ENCODE measurements at regions not wholly inside any gene's neighbourhood (a gene's known extent, or its start where the extent isn't known, plus 50 kb on each side); places are given as distances from the start of the nearest gene placed in this dataset.

DNA sequence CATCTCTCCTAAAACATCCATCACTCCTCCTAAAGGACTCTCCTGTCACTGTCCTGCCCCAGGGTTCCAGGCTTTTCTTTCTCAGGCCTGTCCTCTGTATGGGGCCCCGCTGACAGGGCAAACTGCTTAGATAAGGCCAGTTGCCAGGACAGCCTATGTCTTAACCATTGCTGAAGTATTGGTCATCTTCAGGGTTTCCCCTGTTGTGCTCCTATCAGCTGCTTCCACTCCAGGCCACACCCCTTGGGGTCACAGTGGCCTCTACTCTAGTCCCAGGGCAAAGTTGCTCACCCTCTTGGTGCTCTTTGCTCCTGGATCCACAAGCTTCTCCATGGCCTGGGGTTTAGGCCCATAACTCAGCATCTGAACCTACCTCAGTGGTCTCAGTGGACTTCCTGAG lies 138.0 kb upstream of the PJA1 start:
- FAIRE-seq = no peak

- FAIRE-seq = no peak
These were observed 134.9 kb upstream of the PJA1 start for GRCh38 chrX:69299951-69300714.

DNA sequence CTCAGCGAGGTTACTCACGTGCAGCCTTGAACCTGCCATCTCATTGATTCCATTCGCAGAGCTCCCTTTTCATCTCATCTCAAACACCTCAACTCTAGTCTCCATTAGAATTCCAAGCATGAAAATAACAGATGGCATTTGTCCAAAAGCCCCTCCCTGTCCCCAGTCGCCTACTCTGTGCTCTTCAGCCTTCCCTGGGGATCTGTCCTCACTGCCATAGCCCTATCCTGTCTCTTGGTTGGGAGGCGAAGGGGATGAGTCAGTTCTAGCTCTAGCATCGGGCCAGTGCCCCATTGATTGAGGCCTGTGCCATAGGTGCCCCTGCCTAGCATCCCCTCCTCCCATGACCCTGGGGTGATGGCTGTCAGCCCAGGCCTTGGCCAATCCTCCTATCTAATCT lies 134.0 kb upstream of the PJA1 start:
- FAIRE-seq = no peak

DNA sequence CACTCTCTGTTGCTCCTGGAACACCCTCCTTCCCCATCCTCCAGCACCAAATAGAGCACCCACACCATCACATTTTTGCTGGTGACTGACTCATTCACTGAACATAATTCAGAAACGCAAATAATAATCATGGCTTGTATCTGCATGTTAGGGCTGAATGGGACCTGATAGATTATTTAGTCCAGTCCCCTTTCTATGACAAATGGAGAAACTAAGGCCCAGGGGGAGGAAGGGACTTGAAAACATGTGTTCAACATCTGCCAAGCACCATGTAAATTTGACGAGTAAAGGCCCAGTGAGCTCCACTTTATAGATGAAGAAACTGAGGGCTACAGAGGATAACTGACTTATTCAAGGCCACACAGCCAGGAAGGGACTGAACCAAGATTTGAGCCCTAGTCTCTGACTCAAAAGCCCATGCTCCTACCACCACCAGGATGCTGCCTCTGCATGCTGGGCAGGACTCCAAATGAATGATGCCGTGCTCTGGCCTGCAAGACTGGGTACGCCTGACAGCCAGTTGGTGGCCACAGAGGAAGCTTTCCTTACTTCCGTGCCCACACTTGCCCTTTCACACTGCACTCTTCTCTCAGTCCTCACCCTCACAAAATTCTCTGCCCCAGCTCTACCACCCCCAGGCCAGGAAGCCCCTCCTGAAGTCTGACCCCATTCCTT lies 133.3 kb upstream of the PJA1 start:
- FAIRE-seq = no peak

DNA sequence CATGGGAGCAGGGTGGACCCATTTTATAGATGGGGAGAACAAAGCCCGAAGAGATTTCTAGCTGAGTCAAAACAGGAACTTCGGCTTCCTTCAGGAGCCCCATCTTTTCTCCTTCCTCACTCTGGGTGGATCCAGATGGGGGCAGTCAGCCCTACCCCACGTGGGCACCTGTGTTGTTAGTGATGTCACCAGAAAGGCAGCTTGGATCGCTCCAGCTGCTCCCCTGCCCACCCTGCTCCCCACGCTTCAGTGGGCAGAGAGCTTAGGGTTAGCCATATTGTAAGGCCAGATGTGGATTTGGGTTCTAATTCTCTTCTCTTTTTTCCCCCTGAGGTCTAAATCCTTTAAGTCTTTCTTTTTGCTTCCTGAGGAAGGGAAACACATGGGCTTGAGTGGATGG lies 132.3 kb upstream of the PJA1 start:
- FAIRE-seq = no peak

DNA sequence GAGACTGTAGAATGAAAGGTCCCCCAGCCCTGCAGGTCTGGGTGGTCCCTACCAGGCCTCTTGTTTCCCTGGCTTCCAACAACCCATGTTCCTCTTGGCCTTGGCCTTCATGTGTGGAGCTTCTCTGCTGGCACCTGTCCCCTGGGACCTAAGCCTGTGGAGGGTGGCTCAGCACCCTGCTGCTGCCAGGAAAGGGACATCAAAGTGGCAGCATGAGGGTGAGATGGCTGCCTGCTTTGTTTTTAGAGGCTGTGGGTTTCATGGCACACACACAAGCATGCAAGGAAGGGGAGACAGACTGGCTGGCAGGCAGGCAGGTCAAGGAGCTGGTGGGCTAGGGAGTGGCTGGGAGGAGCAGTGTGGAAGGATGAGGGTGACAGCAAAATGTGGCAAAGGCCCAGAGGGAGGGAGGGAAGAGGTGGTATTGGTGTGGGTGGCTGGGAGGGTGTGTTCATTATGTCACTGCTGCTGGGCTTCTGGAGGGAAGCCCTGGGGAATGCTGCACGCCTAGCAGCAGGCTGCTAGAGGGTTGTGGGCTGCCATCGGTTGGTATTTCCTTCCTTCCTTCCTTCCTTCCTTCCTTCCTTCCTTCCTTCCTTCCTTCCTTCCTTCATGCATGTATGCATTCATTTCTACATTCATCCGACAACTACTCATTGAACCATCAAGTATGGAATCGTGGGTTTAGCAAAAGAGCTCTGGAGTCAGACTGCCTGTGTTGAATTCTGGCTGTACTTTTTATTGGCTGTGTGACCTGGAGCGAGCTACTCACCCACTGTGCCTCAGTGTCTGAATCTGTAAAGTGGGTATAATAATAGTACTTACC lies 128.7 kb upstream of the PJA1 start:
- FAIRE-seq = no peak

GRCh38 chrX:69291116-69291515 lies 125.9 kb upstream of the PJA1 start:
- FAIRE-seq = no peak

DNA sequence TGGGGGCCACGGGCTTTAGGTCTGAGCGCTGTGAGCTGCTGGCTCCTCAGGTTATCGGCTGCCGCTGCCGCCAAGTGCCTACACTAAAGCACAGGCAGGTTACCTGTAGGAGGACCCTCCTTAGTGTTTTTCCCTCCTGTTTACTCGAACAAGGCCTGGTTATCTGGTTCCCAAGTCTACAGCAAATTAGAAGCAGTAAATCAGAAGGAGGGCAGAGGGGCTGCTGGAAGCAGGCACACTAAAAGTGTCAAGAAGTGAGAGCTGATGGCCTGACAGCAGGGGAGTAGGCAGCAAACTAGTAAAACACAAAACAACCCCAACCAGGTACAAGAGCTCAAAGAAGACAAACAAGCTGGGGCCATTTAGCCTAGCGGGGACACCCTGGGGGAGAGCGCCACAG lies 125.0 kb upstream of the PJA1 start:
- FAIRE-seq = no peak

GRCh38 chrX:69289793-69290123 lies 124.5 kb upstream of the PJA1 start:
- FAIRE-seq = no peak

DNA sequence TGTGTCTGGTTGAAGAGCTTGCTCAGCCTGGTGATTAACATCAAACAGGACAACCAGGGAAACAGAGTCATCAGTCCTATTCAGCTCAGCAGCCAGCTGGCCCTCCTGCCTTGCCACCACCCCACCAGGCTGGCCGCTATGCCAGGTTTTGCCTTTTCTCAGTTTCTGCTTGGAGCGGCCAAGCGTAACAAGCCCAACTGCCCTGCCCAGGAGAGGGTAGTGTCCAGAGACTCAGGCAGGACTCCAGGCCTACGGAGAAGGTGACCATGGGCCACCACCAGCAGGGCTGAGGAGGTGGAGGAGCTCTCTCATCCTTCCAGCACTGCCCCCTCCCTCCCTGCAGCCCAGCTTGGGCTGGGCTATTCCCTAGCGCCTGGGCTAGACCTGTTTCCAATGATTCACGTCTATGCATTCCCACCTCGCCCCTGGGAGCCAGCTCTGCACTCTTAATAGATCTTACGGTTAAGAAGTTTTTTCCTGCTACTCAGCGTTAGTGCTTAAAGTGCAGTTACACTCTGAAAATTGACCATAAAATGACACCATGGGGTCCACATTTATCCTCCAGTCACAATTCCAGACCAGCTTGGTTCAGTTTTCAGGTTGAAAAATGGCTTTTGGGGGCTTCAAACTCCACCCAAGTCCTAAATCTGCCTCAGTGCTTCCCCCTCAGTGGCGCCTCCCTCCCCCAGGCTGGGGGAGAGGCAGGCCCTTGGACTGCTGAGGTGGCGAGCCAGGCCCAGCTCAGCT lies 124.0 kb upstream of the PJA1 start:
- no peak for FAIRE-seq

DNA sequence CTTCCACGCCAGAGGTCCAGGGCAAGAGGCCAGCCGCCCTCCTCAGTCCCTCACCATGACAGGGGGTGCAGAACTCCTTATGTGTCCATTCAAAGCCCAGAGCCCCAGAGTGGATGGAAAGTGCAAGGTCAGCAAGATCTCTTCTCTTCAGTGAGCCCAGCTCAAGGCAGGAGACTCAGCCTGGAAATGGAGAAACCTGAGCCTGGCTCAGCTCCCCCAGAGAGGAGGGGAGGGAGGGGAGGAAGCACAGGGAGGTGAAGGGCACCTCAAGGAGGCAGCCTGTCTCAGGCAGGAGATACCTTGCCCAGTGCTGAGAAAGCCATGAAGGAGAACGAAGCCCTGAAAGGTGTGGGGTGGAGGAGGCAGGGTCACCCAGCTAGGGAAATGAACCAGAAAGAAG lies 121.8 kb upstream of the PJA1 start:
- FAIRE-seq = no peak

- no peak for FAIRE-seq
These were observed 121.3 kb upstream of the PJA1 start for GRCh38 chrX:69286565-69286906.

DNA sequence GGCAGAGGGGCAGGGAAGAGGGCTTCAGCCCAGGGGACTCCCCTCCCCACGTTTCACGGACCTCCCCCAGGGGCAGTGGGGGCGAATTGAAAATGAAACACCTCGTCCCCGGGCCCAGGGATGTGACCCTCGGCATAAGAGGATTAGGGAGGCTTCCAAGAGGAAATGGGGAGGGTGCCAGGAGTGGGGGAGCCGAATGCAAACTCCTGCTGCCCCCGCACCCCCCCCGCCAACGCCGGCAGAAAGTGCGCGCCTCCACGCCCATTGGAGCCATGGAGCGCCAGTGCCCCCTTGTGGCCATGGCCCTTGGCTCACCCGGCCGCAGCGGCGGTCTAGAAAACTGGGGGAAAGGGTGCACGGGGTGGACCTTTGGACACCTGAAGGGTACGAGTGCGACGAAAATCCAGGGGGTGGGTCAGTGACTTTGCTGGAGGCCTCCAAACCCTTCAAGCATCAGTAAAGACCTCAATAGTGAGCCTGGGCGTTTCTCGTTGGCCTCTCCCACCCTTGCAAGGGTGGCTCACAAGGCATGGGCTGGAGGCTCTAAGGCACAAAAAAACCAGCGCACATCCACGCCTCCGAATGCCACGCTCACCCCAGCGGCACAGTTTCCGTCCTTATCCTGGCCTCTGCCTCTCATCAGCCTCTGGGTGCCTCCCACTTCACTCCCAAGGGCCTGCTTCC lies 120.8 kb upstream of the PJA1 start:
- no peak for FAIRE-seq

- no peak for FAIRE-seq
These were observed 120.2 kb upstream of the PJA1 start for GRCh38 chrX:69285401-69285877.

- FAIRE-seq = no peak
These were observed 119.2 kb upstream of the PJA1 start for GRCh38 chrX:69284491-69284890.

DNA sequence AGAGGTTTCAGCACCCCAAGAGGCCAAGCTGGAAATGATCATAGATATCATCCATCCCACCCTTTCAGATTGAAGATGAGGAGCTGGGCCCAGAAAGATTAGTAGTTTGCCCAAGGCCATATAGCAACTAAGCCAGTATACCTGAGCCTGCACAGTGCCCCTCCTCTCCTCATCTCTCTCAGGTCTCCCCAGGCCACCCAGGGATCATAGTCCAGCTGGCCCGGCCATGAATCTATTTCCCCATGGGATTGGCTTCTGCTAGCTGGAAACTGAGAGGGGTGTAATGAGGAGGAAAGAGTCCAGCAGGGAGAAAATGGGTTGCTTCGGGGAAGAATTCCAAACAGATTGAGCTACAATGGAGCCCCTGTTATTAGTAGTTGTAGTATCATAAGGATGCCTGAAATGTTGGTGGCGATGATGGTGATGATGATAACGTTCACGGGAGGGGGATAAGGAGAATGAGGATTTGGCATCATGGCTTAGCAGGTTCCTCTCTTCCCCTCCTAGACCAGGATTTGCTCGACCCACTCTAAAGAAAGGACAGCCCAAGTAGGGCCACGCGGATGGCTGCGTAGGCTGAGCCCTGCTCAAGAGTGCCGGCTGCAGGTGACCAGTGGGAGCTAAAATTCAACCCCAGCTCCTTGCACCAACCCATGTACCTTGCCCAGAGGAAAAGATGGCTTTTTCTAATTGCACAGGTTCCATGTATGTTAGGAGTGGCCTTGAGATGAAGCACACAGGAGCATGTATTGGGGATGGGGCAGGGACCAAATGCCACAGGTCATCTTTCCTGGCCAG lies 117.8 kb upstream of the PJA1 start:
- FAIRE-seq = no peak

GRCh38 chrX:69280933-69281332 lies 115.7 kb upstream of the PJA1 start:
- no peak for FAIRE-seq

DNA sequence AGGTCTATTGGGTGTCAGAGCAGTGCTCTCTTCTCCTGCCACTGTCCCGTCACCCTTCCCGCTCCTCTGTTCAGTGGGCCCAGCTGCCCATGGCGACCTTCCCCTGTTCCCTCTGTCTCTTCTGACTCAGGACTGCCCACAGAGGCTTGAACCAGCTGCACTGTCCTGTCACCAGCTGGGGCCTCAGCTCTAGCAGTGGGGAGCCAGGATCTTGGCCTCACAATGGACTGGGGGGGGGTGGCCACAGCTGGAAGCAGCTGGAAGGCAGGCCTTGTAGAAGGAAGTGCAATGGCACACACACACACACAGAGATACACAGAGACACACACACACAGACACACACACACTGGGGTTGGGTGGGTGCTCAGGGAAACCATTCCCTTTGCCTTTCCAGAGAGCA lies 114.0 kb upstream of the PJA1 start:
- no peak for FAIRE-seq

GRCh38 chrX:69278031-69278687 lies 112.9 kb upstream of the PJA1 start:
- no peak for FAIRE-seq

DNA sequence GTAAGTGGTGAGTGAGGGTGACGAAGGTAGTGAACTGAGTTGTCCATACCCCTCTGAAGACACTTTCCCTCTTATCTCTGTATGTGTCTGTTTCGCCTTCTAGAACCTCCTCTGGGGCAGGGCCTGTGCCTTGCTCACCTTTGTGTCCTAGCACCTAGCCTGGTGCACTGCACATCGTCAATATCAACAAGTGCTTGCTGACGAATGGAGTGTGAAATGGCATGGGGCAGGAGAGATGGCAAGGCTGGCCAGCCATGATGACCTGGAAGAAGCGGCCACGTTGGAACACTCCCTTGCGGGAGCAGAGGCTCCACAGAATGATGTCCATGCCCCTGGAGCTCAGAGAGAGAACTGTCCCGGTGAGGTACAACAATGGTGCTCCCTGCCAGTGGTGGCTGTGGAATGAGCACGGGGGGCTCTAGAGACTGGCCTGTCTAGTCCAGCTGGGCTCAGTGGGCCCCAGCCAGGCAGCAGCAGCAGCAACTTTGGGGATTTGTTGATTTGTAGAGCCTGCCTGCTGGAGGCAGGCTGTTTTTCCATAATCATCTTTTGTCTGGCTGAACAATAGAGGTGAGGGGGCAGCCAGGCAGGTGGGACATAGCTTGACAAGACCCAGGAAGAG lies 112.2 kb upstream of the PJA1 start:
- FAIRE-seq = no peak

- no peak for FAIRE-seq
These were observed 103.4 kb upstream of the PJA1 start for GRCh38 chrX:69268611-69269010.

Data from A204.1 (cell line).